ENCODE measurements at regions not wholly inside any gene's neighbourhood (a gene's known extent, or its start where the extent isn't known, plus 50 kb on each side); places are given as distances from the start of the nearest gene placed in this dataset.

- H3K4me3 ChIP-seq (ENCODE audit: low read depth, low read length) = no peak overlapping the region
- DNase-seq (ENCODE audit: low read depth) = no peak
- TF ChIP-seq, protein P1, sequence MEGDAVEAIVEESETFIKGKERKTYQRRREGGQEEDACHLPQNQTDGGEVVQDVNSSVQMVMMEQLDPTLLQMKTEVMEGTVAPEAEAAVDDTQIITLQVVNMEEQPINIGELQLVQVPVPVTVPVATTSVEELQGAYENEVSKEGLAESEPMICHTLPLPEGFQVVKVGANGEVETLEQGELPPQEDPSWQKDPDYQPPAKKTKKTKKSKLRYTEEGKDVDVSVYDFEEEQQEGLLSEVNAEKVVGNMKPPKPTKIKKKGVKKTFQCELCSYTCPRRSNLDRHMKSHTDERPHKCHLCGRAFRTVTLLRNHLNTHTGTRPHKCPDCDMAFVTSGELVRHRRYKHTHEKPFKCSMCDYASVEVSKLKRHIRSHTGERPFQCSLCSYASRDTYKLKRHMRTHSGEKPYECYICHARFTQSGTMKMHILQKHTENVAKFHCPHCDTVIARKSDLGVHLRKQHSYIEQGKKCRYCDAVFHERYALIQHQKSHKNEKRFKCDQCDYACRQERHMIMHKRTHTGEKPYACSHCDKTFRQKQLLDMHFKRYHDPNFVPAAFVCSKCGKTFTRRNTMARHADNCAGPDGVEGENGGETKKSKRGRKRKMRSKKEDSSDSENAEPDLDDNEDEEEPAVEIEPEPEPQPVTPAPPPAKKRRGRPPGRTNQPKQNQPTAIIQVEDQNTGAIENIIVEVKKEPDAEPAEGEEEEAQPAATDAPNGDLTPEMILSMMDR (IDR thresholded peaks at IDR 0.05; ENCODE audit: insufficient read depth, low read depth, low read length, missing control alignments) = no peak
Measured at GRCh38 chr2:120914839-120915521, 179.3 kb downstream of the GLI2 start.

DNA sequence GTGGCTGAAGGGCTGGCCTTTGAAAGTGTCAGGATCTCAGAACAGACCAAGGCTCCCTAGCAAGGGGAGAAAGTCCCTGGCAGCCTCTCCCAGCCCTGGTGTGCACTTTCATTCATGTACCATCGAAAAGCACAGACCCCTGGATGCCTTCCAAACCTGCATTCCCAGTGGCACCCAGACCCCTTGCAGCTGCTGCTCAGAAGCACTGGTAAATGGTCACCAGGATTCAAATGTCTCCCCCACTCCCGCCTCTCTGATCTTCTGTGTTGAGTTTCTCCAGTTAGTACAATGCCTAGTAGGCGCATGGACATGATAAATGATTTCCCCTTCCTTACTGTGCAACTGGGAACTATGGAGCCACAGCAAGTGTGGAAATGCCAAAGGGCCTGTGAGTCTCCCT lies 180.0 kb downstream of the GLI2 start:
- DNase-seq (ENCODE audit: low read depth) = no peak
- H3K4me3 ChIP-seq (ENCODE audit: low read depth, low read length) = no peak overlapping the region
- TF ChIP-seq, protein P1 (IDR thresholded peaks at IDR 0.05; ENCODE audit: insufficient read depth, low read depth, low read length, missing control alignments) = no peak

GRCh38 chr2:120916446-120916845 lies 180.8 kb downstream of the GLI2 start:
- TF ChIP-seq, protein P1 (IDR thresholded peaks at IDR 0.05; ENCODE audit: insufficient read depth, low read depth, low read length, missing control alignments) = no peak
- DNase-seq (ENCODE audit: low read depth) = no peak
- H3K4me3 ChIP-seq (ENCODE audit: low read depth, low read length) = no peak overlapping the region

DNA sequence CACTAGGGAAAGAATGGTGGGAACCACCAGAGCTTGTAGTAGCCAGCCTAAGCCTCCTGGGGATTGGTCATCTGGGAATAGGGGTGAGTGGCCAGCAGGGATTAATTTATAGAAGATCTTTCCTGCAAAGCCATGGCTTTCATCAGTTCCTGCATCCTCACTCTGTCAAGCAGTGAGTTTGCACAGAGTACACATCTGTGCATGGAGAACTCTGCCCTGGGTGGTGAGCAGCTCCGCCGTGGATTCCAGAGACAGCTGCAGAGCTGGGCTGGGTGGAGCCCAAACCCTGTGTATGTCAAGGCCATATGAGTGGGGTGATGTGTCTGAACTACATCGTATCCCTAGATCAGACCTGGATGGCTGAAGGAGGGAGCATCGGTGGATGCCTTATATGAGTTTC lies 182.2 kb downstream of the GLI2 start:
- TF ChIP-seq, protein P1 (IDR thresholded peaks at IDR 0.05; ENCODE audit: insufficient read depth, low read depth, low read length, missing control alignments) = no peak
- DNase-seq (ENCODE audit: low read depth) = no peak
- no peak overlapping the region for H3K4me3 ChIP-seq (ENCODE audit: low read depth, low read length)

DNA sequence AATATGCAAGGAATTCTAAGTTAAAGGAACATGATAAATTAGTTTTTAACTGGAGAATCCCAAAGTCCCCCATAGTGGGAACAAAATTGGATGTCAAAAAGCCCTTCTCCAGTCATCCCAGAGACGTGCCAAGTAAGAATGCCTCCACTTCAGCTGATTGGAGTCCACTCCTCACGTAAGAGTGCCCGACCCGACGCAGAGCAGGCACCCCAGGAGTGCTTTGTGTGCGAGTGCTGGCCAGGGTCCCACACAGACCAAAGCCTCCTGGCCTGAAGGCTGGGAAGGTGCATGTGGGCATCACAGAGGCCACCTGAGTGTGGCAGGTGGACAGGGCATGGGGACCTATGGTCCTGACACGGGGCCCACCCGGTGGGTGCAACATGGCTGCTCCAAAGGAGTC lies 183.5 kb downstream of the GLI2 start:
- DNase-seq (ENCODE audit: low read depth) = no peak
- TF ChIP-seq, protein P1 (IDR thresholded peaks at IDR 0.05; ENCODE audit: insufficient read depth, low read depth, low read length, missing control alignments) = no peak
- H3K4me3 ChIP-seq (ENCODE audit: low read depth, low read length) = no peak overlapping the region

GRCh38 chr2:120919771-120920453 lies 184.2 kb downstream of the GLI2 start:
- H3K4me3 ChIP-seq (ENCODE audit: low read depth, low read length) = no peak overlapping the region
- TF ChIP-seq, protein P1 (IDR thresholded peaks at IDR 0.05; ENCODE audit: insufficient read depth, low read depth, low read length, missing control alignments) = no peak
- DNase-seq (ENCODE audit: low read depth) = no peak
